ENCODE measurements at regions not wholly inside any gene's neighbourhood (a gene's known extent, or its start where the extent isn't known, plus 50 kb on each side); places are given as distances from the start of the nearest gene placed in this dataset.

DNA sequence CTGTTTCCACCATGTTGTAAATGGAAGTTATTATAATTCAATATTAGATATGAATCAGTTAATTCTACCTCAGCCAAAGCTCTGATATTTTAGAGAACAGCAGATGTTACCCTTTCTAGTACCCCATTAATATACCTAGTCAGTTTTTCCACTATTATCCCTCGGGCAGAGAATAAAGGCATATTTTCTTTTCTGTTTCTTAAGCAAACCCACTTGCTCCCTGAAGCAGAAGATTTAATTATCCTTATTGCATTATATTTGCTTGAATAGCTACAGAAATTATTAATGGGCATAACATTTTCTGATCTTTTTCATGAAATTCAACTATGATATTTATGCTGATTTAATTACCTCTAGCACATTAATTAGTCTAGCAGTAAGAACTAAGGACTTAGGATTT, 832.9 kb upstream of the FBXO33 start:
- no peak overlapping the region for H3K27ac ChIP-seq (ENCODE audit: low read depth in 2 of 2, low read length in 1 of 2)
- H3K4me1 ChIP-seq (ENCODE audit: control insufficient read depth in 1 of 2, insufficient read depth in 2 of 2, low read depth in 1 of 2, low read length in 1 of 2), result no peaks in the 10 kb centered on the region
- TF ChIP-seq JUND (IDR thresholded peaks at IDR 0.05) (no peak), RFX5 (IDR thresholded peaks at IDR 0.05; ENCODE audit: low read length) (no peak), POLR2AphosphoS5 (IDR thresholded peaks at IDR 0.05; ENCODE audit: low read depth, low read length) (no peak), TAF1 (IDR thresholded peaks at IDR 0.05; ENCODE audit: borderline replicate concordance, low read depth, low read length) (no peak), MXI1 (IDR thresholded peaks at IDR 0.05; ENCODE audit: low read depth, low read length) (no peak), GABPA (IDR thresholded peaks at IDR 0.05; ENCODE audit: low read depth) (no peak), EP300 (IDR thresholded peaks at IDR 0.05; ENCODE audit: borderline replicate concordance in 1 of 2, low read depth in 1 of 2, low read length in 1 of 2) (no peak)
- TF ChIP-seq, protein P1, sequence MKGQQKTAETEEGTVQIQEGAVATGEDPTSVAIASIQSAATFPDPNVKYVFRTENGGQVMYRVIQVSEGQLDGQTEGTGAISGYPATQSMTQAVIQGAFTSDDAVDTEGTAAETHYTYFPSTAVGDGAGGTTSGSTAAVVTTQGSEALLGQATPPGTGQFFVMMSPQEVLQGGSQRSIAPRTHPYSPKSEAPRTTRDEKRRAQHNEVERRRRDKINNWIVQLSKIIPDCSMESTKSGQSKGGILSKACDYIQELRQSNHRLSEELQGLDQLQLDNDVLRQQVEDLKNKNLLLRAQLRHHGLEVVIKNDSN (IDR thresholded peaks at IDR 0.05; ENCODE audit: borderline replicate concordance, low read depth), result no peak
- TF ChIP-seq, protein P2, sequence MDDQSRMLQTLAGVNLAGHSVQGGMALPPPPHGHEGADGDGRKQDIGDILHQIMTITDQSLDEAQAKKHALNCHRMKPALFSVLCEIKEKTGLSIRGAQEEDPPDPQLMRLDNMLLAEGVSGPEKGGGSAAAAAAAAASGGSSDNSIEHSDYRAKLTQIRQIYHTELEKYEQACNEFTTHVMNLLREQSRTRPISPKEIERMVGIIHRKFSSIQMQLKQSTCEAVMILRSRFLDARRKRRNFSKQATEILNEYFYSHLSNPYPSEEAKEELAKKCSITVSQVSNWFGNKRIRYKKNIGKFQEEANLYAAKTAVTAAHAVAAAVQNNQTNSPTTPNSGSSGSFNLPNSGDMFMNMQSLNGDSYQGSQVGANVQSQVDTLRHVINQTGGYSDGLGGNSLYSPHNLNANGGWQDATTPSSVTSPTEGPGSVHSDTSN (IDR thresholded peaks at IDR 0.05), result no peak
- no peaks in the 10 kb centered on the region for H3K36me3 ChIP-seq (replicated peaks in 1 of 2; ENCODE audit: control insufficient read depth in 1 of 2, insufficient read depth in 2 of 2, low read length in 1 of 2)
- no peaks in the 10 kb centered on the region for H4K20me1 ChIP-seq (ENCODE audit: insufficient read depth)
- ChIA-PET CTCF (no interaction called here), POLR2A (no interaction called here)
- 9% methylated on average over 1 of the region's 1 CpG for WGBS (ENCODE audit: low lambda C conversion rate)
- no peak for DNase-seq
- H3K79me2 ChIP-seq (ENCODE audit: insufficient read depth), result no peaks in the 10 kb centered on the region
- no peak overlapping the region for H3K9ac ChIP-seq
- H3K27me3 ChIP-seq (ENCODE audit: insufficient read depth), result no peaks in the 10 kb centered on the region
- H3K4me3 ChIP-seq (ENCODE audit: low read depth in 2 of 2, low read length in 1 of 2), result no peak overlapping the region
- H3K4me2 ChIP-seq, result no peak overlapping the region
- no peak overlapping the region for H2AFZ ChIP-seq (ENCODE audit: low read depth)
- H3K9me2 ChIP-seq, result no peaks in the 10 kb centered on the region
- H3K9me3 ChIP-seq, result no peaks in the 10 kb centered on the region
- H3F3A ChIP-seq (replicated peaks; ENCODE audit: insufficient read depth), result no peaks in the 10 kb centered on the region

DNA sequence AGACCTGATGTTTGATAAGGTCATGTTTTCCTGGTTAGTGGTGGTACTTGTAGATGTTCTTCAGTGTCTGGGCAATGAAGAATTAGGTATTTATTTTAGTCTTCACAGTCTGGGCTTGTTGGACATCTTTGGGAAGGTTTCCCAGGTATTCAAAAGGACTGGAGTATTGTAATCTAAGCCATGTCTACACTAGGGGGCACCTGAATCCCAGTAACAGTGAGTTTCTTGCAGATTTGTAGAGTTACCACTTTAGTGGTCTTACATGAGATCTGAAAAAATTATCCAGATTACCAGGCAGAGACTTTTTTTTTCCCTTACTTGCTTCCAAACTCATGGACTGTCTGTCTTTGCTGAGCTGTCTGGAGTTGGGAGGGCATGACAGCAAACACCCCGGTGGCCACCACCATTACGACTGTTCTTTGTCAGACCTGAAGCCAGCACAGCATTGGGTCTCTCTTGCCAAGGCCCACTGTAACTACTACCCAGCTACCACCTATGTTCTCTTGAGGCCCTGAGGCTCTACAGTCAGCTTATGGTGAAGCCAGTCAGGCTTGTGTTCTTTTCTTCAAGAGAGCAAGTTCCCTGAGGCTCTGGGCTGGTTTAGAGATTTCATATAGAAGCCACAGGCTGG, 820.7 kb upstream of the FBXO33 start:
- DNase-seq, result no peak
- H3K27me3 ChIP-seq (ENCODE audit: insufficient read depth), result no peaks in the 10 kb centered on the region
- POLR2A ChIA-PET, result no interaction called here
- CTCF ChIA-PET, result no interaction called here
- H3K79me2 ChIP-seq (ENCODE audit: insufficient read depth), result no peaks in the 10 kb centered on the region
- H3F3A ChIP-seq (replicated peaks; ENCODE audit: insufficient read depth), result no peaks in the 10 kb centered on the region
- H3K9me3 ChIP-seq, result no peaks in the 10 kb centered on the region
- H3K4me2 ChIP-seq, result no peak overlapping the region
- no peaks in the 10 kb centered on the region for H3K9me2 ChIP-seq
- H3K9ac ChIP-seq, result no peak overlapping the region
- H2AFZ ChIP-seq (ENCODE audit: low read depth), result no peak overlapping the region
- no peak overlapping the region for H3K27ac ChIP-seq (ENCODE audit: low read depth in 2 of 2, low read length in 1 of 2)
- WGBS (ENCODE audit: low lambda C conversion rate), result 8% methylated on average over 2 of the region's 2 CpGs
- no peak for TF ChIP-seq NRF1 (IDR thresholded peaks at IDR 0.05; ENCODE audit: low read depth, low read length)
- TF ChIP-seq TCF12 (IDR thresholded peaks at IDR 0.05), result no peak
- no peak for TF ChIP-seq EZH2phosphoT487 (IDR thresholded peaks at IDR 0.05; ENCODE audit: borderline replicate concordance, low read depth)
- TF ChIP-seq, protein P2 (IDR thresholded peaks at IDR 0.05), result no peak
- H3K4me1 ChIP-seq (ENCODE audit: control insufficient read depth in 1 of 2, insufficient read depth in 2 of 2, low read depth in 1 of 2, low read length in 1 of 2), result no peaks in the 10 kb centered on the region
- H4K20me1 ChIP-seq (ENCODE audit: insufficient read depth), result no peaks in the 10 kb centered on the region
- no peak overlapping the region for H3K4me3 ChIP-seq (ENCODE audit: low read depth in 2 of 2, low read length in 1 of 2)
- H3K36me3 ChIP-seq (replicated peaks in 1 of 2; ENCODE audit: control insufficient read depth in 1 of 2, insufficient read depth in 2 of 2, low read length in 1 of 2), result no peaks in the 10 kb centered on the region
